ENCODE measurements at regions not wholly inside any gene's neighbourhood (a gene's known extent, or its start where the extent isn't known, plus 50 kb on each side); places are given as distances from the start of the nearest gene placed in this dataset.
A peak's percentile ranks its signal among the peaks of the same experiment; 100 is the strongest.

DNA sequence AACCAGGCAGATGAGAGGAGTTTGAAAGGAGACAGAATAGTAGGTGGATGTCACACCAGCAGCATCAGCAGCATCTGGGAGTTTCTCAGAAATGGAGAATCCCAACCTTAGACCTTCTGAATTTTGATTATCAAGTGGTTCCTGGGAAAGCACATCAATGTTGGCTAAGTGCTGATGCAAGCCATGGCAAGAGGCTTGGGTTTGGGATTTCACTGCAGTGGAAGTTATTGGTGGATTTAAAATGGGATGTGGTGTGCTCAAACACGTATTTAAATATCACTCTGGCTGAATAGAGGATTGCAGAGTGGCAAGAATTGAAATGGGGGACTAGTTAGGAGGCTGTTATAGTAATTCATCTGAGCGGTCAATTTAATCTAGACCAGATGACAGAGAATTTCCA, 387.8 kb upstream of the WWC1 start:
- peaks cover 16% of the 10 kb centered on the region for H3K4me1 Mint-ChIP-seq (ENCODE audit: insufficient read depth, unreplicated experiment)
- TF ChIP-seq, protein P1, sequence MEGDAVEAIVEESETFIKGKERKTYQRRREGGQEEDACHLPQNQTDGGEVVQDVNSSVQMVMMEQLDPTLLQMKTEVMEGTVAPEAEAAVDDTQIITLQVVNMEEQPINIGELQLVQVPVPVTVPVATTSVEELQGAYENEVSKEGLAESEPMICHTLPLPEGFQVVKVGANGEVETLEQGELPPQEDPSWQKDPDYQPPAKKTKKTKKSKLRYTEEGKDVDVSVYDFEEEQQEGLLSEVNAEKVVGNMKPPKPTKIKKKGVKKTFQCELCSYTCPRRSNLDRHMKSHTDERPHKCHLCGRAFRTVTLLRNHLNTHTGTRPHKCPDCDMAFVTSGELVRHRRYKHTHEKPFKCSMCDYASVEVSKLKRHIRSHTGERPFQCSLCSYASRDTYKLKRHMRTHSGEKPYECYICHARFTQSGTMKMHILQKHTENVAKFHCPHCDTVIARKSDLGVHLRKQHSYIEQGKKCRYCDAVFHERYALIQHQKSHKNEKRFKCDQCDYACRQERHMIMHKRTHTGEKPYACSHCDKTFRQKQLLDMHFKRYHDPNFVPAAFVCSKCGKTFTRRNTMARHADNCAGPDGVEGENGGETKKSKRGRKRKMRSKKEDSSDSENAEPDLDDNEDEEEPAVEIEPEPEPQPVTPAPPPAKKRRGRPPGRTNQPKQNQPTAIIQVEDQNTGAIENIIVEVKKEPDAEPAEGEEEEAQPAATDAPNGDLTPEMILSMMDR (IDR thresholded peaks at IDR 0.05; ENCODE audit: unreplicated experiment): no peak
- no peaks in the 10 kb centered on the region for H3K27me3 Mint-ChIP-seq (ENCODE audit: insufficient read depth, unreplicated experiment)
- BruUV-seq (replicated peaks): no TSS peak
- POLR2A ChIA-PET: no interaction called here
- H3K36me3 Mint-ChIP-seq (ENCODE audit: insufficient read depth, unreplicated experiment): no peaks in the 10 kb centered on the region
- peaks cover 6% of the 10 kb centered on the region for H3K9me3 Mint-ChIP-seq (ENCODE audit: unreplicated experiment)
- CTCF ChIA-PET: interaction anchor here (0.6 to 0.8 kb wide), 2 partner anchors 14 to 598 kb away, joined by 3 to 4 read pairs; no protein-coding TSS in a partner anchor
- intact Hi-C loops (cut with micrococcal nuclease): no loop called here
- H3K4me3 Mint-ChIP-seq (ENCODE audit: unreplicated experiment): no peak overlapping the region
- DNase-seq (ENCODE audit: unreplicated experiment): no peak
- no peak overlapping the region for H3K27ac Mint-ChIP-seq (ENCODE audit: low read depth, unreplicated experiment)

DNA sequence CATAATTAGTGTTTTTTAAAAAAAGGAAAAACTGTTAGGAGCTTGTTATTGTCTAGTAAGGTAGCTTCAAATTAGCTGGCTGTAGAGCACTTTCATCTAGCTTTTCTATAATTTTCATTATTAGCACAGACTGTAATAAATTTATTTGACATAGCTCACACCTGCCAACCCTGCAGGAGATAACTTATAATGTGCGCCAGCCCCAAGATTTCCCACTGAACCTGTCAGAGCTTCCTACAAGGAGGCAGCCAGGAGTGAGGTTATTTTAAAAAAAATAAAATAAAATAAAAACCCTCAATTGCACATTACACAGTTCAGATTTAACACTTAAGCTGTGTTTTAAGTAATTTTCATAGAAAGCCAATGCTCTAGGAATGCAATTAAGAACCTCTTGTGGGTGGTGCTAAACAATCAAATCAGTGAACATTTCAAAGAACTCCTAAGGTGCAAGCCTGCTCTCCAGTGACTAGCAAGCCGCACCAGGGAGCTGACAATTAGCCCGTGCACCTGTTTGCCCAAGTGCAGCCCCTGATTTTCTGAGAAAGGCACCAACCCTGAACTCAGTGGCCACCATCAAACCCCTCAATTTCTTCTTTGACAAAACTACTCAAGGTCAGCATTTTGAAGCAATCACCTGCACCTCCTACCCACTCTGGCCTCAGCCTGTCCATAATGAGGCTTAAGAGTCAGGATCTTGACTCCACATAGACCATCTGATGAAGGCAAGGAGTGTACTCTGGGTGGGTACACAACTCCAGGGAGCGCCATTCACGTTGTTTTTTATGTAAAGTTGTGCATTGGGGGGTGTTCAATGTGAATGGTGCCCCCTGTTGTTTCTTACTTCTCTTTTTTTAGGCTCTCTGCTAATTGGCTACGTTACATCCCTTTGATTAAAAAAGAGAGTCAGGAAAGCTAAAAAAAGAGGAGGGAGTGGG, 385.3 kb upstream of the WWC1 start:
- POLR2A ChIA-PET: no interaction called here
- no peak for DNase-seq (ENCODE audit: unreplicated experiment)
- H3K4me3 Mint-ChIP-seq (ENCODE audit: unreplicated experiment): no peak overlapping the region
- CTCF ChIA-PET: interaction anchor here (0.7 to 0.8 kb wide), 4 partner anchors 10 to 184 kb away, joined by 3 read pairs; no protein-coding TSS in a partner anchor
- H3K27ac Mint-ChIP-seq (ENCODE audit: low read depth, unreplicated experiment): no peak overlapping the region
- TF ChIP-seq, protein P1 (IDR thresholded peaks at IDR 0.05; ENCODE audit: unreplicated experiment): no peak
- H3K9me3 Mint-ChIP-seq (ENCODE audit: unreplicated experiment): no peaks in the 10 kb centered on the region
- no peaks in the 10 kb centered on the region for H3K27me3 Mint-ChIP-seq (ENCODE audit: insufficient read depth, unreplicated experiment)
- H3K36me3 Mint-ChIP-seq (ENCODE audit: insufficient read depth, unreplicated experiment): no peaks in the 10 kb centered on the region
- H3K4me1 Mint-ChIP-seq (ENCODE audit: insufficient read depth, unreplicated experiment): peaks cover 11% of the 10 kb centered on the region
- intact Hi-C loops (cut with micrococcal nuclease): no loop called here
- no TSS peak for BruUV-seq (replicated peaks)

DNA sequence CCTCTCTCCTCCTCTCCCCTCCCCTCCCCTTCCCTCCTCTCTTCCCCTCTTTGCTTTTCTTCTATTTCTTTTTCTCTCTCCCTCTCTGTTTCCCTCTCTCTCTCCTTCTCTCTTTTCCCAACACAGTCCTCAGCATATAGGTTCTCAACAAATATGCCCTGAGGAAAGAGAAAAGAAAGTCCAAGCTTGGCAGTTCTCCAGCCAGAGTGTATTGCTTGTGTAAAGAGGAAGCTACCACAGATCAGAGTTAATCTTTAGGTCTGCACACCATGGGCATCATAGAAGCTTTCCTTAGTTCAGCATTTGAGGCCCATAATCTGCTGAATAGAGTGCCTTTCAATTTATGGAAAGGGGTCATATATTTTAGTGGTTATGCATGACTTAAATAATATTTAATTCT, 382.8 kb upstream of the WWC1 start:
- TF ChIP-seq, protein P1 (IDR thresholded peaks at IDR 0.05; ENCODE audit: unreplicated experiment): no peak
- Mint-ChIP-seq H3K27me3 (ENCODE audit: insufficient read depth, unreplicated experiment) (no peaks in the 10 kb centered on the region), H3K9me3 (ENCODE audit: unreplicated experiment) (no peaks in the 10 kb centered on the region), H3K27ac (ENCODE audit: low read depth, unreplicated experiment) (no peak overlapping the region), H3K36me3 (ENCODE audit: insufficient read depth, unreplicated experiment) (no peaks in the 10 kb centered on the region), H3K4me1 (ENCODE audit: insufficient read depth, unreplicated experiment) (peaks cover 9% of the 10 kb centered on the region), H3K4me3 (ENCODE audit: unreplicated experiment) (no peak overlapping the region)
- CTCF ChIA-PET: interaction anchor here (0.6 to 1.0 kb wide), 3 partner anchors 112 to 1184 kb away, joined by 3 read pairs; no protein-coding TSS in a partner anchor
- POLR2A ChIA-PET: no interaction called here
- BruUV-seq (replicated peaks): no TSS peak
- intact Hi-C loops (cut with micrococcal nuclease): no loop called here
- DNase-seq (ENCODE audit: unreplicated experiment): peak; percentile 39

DNA sequence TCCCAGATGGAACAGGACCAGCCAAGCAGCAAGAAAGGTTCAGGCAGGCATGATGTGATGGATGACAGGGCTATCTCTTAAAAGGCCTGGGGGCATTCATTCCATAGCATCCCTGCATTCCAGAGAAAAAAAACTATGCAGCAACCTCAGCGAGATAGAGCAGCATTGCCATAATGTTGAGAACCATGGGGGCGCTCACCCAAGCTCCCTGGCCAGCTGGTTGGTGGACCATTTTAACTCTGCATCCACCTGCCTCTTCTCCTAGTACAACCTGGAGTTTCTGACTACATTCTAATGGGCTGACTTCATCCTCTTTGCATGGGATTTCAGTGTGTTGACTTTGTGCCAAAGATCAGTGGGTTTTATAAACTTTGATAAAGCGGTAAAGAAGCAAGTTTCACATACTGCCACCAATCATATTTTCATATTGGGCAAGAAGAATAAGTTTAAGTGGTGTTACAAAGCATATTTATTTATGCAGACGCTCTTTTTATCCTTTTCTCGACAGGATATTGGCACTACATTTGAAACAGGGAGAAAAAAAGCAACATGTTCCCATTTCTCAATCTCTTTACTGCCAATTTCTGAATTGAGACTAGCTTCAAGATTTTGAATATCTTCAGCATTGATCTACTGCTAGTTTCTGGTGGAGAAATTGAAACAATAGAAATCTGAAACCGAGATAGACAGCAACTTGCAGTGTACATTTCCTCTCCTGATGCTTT, 378.3 kb upstream of the WWC1 start:
- Mint-ChIP-seq H3K4me3 (ENCODE audit: unreplicated experiment) (no peak overlapping the region), H3K27ac (ENCODE audit: low read depth, unreplicated experiment) (no peak overlapping the region), H3K9me3 (ENCODE audit: unreplicated experiment) (peaks cover 7% of the 10 kb centered on the region), H3K36me3 (ENCODE audit: insufficient read depth, unreplicated experiment) (no peaks in the 10 kb centered on the region), H3K27me3 (ENCODE audit: insufficient read depth, unreplicated experiment) (no peaks in the 10 kb centered on the region), H3K4me1 (ENCODE audit: insufficient read depth, unreplicated experiment) (peaks cover 6% of the 10 kb centered on the region)
- POLR2A ChIA-PET: no interaction called here
- DNase-seq (ENCODE audit: unreplicated experiment): no peak
- TF ChIP-seq, protein P1 (IDR thresholded peaks at IDR 0.05; ENCODE audit: unreplicated experiment): no peak
- CTCF ChIA-PET: interaction anchor here (0.6 to 1.1 kb wide), 2 partner anchors 11 to 15 kb away, joined by 3 to 4 read pairs; no protein-coding TSS in a partner anchor
- BruUV-seq (replicated peaks): no TSS peak
- intact Hi-C loops (cut with micrococcal nuclease): no loop called here

Data from MCF 10A (cell line).